HTR-8/SVneo (cell line): ENCODE measurements at regions not wholly inside any gene's neighbourhood (a gene's known extent, or its start where the extent isn't known, plus 50 kb on each side); places are given as distances from the start of the nearest gene placed in this dataset.

Experiments
- DNase-seq: peaks from one replicate; pipeline ENCODE4 v3.0.0; 2011; ENCODE audit warnings: low spot score, mixed read lengths; ENCODE audit not compliant: insufficient read length
- FAIRE-seq: peaks from 2 replicates; lab custom pipeline; 2011; peaks lifted over from hg19 to GRCh38; lab: Jason Lieb, UNC

DNA sequence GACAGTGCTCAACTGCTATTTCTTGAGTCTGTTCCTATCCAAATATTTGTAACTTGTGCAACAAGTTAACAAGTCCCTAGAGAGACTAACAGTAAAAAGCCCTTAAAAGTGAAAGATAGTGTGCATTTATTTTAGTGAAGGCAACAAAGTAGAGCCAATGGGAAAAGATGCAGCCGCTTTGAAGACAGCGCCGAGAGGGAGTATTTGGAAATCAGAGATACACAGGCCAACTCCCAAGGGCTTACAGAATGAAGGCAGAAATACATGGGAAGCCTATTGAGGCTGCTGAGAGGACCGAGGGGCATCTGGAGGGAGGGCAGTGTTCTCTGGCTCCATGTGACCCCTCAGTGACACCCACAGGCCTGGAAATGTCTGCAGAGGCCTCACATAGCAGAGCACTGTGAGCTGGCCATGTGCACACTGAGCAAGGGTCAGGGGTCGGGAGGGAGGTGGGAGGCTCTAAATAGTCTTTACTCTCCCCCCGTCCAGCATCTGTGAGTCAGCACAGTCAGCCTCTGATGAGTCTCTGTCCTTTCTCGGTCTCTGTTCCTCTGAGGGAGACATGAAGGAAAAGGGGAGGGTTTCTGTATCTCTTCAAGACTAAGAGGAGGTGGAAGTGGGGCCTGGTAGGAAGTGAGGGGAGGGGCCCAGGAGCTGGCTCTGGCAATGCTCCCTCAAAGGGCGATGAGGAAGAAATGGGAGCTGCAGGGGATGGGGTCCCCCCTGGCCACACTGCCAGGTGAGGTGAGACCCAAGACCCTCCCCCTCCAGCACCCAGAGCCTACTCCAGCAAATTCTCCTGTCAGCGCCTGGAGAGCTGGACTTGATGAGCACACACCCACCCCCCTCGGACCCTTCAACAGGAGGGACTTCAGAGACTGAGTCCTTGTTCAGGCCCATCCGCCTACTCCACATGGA is 133.6 kb downstream of the SP3 start:
- FAIRE-seq, result no peak
- peak; percentile 17 for DNase-seq

DNA sequence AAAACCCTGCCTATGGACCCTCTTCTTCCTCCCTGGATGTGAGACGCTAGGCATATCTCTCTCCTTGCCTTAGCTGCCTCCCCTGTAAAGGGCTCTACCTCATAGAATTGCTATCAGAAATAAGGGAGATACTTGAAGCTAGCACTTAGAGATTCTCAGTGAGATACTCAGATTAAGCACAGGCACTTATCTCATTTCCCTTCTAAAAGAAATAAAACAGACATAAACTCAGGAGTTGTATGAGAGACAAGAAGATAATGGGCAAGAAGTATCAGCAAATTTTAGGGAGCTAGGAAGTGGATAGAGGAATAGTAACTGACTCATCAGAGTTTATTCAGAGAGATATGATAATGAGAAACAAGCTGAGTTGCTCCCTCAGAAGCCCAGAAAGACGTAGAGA is 131.0 kb downstream of the SP3 start:
- FAIRE-seq, result no peak
- no peak for DNase-seq

DNA sequence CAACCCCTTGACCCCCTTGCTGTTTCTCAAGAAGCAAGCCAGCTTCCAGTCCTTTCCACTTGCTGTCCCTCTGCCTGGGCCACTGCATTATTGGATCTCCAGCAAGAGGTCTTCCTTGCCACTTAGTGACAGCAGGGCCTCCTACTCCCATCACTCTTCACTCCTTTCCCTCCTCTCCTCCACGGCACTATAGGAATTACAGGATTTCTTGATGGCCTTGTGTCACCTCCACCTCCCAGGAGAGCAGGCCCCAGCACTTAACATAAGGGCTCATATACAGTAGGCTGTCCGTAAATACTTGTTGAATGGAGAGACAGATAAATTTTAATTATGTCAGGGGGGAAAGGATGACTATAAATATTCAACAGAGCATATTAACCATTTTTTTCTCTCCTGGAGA is 129.4 kb downstream of the SP3 start:
- DNase-seq (no peak), FAIRE-seq (no peak)

DNA sequence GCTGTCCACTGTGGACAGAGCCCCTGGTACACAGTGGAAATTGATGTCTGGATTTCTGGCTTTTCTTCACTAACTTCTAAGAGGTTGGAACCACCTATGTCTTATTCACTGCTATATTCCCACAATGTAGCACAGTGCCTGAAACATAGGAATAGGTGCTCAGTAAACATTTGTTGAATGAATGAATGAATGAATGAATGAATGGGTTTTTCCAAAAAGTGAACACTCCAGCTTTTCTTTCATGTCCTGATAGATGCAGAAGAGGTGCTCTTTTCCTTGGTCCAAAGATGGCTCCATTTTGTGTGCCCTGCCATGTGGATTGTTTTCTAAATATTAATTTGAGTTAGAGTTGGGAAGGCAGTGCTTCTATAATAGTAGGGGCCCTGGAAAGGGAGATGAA is 124.1 kb downstream of the SP3 start:
- no peak for DNase-seq
- FAIRE-seq, result no peak

DNA sequence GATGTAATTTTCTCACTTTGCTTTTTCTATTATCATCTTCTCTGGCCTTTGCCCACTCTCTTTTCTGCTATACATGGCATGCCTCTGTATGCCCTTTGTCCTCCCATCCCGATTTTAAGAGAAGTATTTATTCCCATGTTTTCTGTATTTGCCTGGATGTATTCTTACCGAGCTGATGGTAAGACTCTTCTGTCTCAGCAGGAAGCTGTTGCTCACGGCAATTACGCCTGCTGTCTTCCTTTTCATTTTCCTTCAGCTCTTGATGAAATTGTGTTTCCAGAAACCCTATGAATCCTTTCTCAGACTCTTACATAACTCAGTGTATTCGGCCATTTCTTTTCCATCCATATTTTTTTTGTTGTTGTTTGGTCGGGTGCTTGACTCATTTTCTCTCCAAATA is 121.6 kb downstream of the SP3 start:
- no peak for FAIRE-seq
- no peak for DNase-seq

DNA sequence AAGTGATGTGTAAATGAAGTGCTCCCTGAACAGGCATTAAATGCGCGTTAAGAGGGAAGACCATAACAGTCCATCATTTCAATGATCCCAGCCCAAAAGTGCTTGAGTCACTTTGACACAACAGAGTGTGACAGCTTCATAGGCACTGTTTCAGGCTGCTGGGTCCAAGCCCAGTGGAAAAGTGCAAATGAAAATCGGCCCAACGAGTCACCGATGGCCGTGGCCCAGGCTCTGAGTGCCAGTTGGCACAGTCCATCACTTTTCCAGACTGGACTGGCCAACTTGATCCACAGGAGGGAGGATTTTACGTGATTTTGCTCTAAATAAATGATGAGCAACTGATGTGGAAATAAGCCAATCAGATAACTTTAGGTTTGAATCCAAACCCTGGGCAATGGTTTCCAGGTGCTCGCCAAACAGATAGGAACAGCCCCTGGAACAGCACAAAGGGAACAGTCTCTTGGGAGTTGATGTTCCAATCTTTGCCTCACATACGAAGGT is 114.0 kb downstream of the SP3 start:
- DNase-seq (no peak), FAIRE-seq (no peak)

DNA sequence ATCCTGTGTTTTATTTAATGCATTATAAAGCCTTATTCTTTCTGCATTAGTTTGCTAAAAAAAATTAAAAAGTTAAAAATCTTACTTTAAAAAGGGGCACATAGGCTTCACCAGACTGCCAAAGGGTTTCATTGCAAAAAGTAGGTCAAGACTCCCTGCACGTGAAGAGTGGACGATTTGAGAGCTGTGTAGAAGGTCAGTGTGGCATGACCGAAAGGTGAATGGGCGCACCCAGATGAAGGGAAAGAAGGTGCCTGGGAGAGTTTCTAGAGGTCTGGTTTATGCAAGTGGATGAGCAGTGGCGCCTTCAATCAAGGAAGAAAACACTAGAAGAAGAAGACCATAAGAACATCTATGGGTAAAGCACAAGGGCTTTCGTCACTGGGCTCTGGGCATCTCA is 111.0 kb downstream of the SP3 start:
- no peak for FAIRE-seq
- DNase-seq, result no peak

DNA sequence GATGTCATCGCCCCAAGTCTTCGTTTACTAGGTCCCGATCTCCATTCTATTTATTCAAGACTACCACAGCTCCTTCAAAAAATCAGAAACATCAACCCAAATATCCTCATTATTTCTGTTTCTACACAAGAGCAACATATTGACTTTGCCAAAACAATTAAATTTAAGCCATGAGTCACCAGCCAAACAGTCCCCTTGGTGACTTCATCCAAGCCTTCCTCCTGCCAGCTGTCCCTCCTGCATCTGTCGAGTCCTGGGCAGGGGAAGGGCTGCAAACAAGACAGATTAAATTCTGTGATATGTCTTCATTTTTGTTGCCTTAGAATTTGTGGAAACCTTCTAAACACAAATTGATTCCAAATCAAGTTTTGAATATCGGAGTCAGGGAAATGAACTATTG is 110.3 kb downstream of the SP3 start:
- FAIRE-seq, result no peak
- peak; percentile 13 for DNase-seq

DNA sequence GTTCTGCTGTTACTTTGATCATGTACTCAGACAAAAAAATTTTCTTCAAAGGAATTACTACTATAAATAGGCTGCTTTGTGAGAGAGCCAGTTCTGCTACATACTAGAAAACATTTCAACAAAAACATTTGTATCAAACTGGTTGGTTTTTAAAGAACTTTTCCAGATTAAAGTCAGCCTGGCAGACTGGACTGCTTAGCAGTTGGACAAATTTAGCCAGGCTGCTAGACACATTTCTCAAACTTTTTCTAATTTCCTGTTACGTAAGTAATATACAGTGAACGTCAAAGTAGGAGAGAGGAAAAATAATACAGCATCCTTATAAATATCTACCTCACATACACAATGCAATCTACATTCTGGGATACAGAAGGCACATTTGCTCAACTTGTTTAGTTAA is 109.5 kb downstream of the SP3 start:
- no peak for DNase-seq
- FAIRE-seq, result no peak
